ENCODE measurements at regions not wholly inside any gene's neighbourhood (a gene's known extent, or its start where the extent isn't known, plus 50 kb on each side); places are given as distances from the start of the nearest gene placed in this dataset.

GRCh38 chr16:79303206-79303605 lies 297.3 kb downstream of the MAF start:
- TF ChIP-seq FOXM1 (IDR thresholded peaks at IDR 0.05; ENCODE audit: borderline replicate concordance) (no peak), ELF4 (IDR thresholded peaks at IDR 0.05) (no peak), TARDBP (IDR thresholded peaks at IDR 0.05) (no peak)

Data from HEK293T (cell line).